Embryonic facial prominence (tissue), 1 donor: ENCODE measurements at regions not wholly inside any gene's neighbourhood (a gene's known extent, or its start where the extent isn't known, plus 50 kb on each side); places are given as distances from the start of the nearest gene placed in this dataset.
"Not testable (repeated sequence)": the region's sequence is repeated elsewhere in the genome, so short reads cannot be mapped to it uniquely, and the experiment has no call there.

Experiments used
- DNase-seq: peaks from one replicate; pipeline ENCODE4 v3.0.0-alpha.2; 2016; ENCODE audit errors: extremely low spot score

DNA sequence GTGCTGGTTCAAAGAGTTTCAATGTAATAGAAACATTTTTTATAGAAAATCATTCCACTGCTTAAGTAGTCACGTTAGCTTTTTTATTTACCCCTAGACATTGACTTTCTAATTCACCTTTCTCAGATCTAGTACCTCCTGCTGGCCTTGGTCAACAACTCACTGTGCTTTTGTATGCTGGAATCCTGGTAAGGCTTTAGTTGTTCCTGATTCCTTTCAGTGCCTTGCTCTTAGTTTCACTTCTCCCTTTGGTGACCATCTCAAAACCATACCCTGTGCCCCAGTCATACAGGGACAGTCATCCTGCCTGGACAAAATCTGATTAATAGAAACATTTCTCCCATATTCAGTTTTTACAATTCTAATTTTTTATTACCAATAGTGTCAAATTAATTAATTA lies 130.2 kb downstream of the GPR37 start:
- DNase-seq: no peak

GRCh38 chr7:124633740-124634139 lies 131.9 kb downstream of the GPR37 start:
- DNase-seq: no peak

GRCh38 chr7:124630395-124630794 lies 135.2 kb downstream of the GPR37 start:
- no peak for DNase-seq

GRCh38 chr7:124618871-124619270 lies 146.7 kb downstream of the GPR37 start:
- DNase-seq: no peak

GRCh38 chr7:124618051-124618450 lies 147.5 kb downstream of the GPR37 start:
- not testable (repeated sequence) for DNase-seq

GRCh38 chr7:124603066-124603465 lies 162.5 kb downstream of the GPR37 start:
- no peak for DNase-seq

- no peak for DNase-seq
These were observed 168.1 kb downstream of the GPR37 start for GRCh38 chr7:124597509-124597908.

GRCh38 chr7:124596881-124597280 lies 168.7 kb downstream of the GPR37 start:
- DNase-seq: no peak

GRCh38 chr7:124590814-124591213 lies 174.8 kb downstream of the GPR37 start:
- no peak for DNase-seq

DNA sequence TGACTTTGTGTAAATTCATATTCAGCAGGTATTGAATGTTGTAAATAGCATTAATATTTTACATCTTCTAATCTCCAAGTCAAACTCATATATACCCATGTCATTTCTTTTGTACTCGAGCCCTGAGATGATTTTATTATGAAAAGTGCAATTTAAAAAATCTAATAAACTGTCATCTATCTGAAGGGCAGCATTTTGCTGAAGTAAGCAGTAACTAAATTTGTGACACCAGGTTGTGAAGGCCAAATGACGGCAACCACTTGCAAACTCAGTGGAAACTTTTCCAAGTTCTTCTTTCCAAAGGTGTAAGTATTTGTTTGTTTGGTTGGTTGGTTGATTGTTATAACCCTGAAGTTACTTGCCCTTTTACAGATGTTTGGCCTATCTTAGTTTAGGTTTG lies 188.3 kb downstream of the GPR37 start:
- DNase-seq: no peak

DNA sequence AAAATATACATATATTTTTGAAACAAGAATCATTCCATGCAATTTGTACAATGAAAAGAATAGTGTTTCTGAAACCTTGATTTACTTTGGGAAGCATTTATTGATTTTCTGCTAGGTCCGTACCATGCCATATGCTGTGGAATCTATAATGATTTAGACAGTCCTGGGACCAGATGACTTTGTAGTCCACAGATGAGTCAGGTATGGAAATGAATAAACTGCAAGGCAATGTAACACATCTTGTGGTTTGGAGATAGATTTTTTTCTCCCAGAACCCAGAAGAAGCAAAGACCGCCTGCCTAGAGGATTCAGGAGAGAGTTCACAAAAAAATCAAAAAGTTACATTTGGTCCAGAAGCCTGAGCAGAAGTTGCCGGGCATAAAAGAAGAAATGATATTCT lies 190.4 kb downstream of the GPR37 start:
- no peak for DNase-seq

GRCh38 chr7:124570558-124570957 lies 195.0 kb downstream of the GPR37 start:
- DNase-seq: no peak

GRCh38 chr7:124566583-124566982 lies 199.0 kb downstream of the GPR37 start:
- DNase-seq: no peak

- DNase-seq: no peak
These were observed 208.0 kb downstream of the GPR37 start for GRCh38 chr7:124557587-124557986.

- DNase-seq: no peak
These were observed 208.5 kb downstream of the GPR37 start for GRCh38 chr7:124557101-124557500.

DNA sequence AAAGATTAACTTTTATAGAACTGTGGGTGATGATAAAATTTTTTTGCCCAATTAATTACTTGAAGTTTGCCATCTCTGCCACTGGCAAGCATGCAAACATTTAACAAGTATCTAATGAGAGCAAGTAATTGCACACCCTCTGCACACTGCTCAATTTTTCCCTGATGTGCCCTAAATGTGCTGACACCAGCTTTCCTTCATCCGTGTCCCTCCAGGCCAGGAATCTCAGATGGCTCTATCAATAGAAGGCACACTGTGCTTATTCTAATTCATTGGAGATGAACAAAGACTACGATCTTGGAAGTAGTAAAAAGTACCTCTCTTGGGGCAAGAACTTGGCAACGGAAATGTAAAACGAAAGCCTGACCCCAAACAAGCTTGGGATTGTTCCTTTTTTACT lies 212.1 kb downstream of the GPR37 start:
- DNase-seq: no peak

- no peak for DNase-seq
These were observed 213.4 kb downstream of the GPR37 start for GRCh38 chr7:124552217-124552616.

GRCh38 chr7:124550036-124550435 lies 215.6 kb downstream of the GPR37 start:
- DNase-seq: no peak

DNA sequence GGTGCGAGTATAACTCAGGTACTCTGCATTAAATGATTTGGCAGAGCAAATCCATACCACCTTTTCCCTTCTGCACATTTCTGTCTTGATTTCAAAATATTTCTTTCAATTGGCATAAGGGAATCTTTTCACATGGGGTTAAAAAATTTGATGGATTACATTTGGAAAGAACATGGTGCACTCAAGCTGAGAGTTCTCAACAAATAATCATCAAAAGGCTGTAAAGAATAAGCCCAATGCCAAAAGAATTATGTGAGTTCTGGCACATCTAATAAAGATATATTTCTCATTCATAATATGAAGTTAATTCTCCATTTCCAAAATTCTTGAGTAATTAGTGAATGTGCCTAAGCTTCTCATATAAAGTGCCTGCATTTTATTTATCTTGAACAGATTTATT lies 223.1 kb downstream of the GPR37 start:
- no peak for DNase-seq

DNA sequence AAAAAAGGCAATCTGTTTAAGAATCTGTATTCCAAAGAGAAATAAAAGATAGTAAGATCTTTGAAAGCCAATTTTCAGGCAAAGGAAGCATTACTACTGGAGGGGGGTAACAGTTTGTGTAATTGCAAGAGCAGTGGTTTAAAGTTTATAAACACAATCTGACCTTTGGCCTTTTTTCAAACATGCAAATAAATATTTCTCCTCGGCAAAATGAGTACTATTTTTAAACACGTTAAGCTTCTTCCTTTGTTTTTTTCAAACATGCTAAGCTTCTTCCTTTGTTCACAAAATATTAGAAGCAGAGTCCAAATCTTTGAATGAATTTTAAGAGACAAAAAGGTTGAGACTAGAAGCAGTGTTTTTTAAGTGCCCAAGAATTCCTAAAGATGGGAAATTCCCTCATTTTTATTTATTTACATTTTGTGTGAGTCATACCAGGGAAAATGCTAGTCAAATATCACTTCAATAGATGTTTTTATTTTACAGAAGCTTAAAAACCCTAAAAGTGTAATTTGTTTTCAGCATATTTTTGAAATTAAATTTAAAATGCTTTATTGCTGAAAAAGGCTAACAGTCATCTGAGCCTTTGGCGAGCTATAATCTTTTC lies 229.3 kb downstream of the GPR37 start:
- no peak for DNase-seq

DNA sequence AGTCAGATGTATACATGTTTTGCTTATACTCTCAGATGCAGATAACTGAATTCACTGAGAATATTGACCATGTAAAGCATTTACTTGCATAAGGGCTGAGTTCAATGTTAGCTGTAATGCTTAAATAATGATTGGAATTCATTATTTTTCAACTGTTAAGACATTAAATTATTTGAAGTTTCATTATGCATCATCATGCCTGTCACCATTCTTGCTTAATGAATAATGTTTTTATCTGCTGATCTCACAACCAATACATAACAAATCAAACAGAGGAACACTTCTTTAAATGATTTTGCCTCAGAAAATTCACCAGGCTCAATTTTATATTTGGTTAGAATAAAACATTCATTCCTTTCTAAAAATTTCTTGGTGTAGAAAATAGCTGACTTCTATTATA lies 233.4 kb downstream of the GPR37 start:
- no peak for DNase-seq

DNA sequence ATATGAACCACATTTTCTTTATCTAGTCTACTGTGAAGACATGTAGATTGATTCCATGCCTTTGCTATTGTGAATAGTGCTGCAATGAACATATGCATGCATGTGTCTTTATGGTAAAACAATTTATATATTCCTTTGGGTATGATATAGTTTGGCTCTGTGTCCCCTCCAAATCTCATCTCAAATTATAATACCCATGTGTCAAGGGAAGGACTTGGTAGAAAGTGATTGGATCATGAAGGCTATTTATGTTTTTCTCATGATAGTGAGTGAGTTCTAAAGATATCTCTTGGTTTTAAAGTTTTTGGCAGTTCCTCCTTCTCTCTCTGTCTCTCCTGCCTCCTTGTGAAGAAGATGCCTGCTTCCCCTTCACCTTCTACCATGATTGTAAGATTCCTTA lies 248.7 kb downstream of the GPR37 start:
- no peak for DNase-seq

DNA sequence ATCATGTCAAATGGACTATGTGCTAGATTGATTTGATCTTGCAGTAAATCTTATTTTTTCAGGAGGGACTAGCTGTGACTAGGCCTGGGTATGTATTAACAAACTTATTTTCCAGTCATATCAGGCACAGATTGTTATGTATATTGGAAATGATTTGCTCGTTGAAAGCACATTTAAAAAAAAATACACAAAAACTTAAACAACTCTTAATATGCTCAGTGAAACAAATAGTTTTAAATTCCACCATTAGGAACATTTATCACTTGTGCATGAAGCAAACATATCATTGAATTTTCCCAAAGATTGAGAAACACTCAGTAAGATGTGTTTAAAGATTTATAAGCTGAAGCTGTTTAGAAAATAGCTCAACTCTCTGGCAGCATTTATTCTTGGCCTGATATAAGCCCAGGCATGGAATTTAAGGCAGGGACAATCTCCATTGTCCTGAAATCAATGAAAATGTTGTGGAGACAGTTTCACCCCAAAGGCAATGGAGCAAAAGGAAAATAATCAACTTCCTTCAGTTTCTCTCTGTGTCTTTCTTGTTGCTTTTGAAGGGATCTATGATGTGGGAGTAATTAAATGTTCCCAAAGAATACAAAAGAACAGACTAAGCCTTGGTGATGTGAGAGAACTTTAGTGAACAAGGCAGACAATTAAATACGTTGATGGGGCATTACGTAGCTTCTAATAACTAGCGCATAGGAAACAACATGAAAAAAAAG lies 250.3 kb downstream of the GPR37 start:
- DNase-seq: no peak

DNA sequence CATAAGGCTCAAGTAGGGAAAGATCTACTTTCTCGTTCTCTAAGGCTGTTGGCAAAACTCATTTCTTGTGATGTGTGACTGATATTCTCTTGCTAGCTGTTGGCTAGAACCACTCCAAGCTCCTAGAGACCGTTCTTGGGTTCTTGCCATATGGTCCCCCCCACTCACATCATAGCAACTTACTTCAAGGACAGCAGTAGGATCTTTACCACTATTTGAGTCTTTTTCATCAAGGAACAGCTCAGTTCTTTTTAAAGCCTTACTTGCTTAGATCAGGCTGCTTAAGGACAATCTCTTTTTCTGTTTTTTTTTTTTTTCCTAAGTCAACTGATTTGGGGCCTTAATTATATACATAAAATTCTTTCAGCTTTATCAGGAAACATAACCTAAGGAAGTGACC lies 251.1 kb downstream of the GPR37 start:
- DNase-seq: no peak
